ENCODE measurements at regions not wholly inside any gene's neighbourhood (a gene's known extent, or its start where the extent isn't known, plus 50 kb on each side); places are given as distances from the start of the nearest gene placed in this dataset.

DNA sequence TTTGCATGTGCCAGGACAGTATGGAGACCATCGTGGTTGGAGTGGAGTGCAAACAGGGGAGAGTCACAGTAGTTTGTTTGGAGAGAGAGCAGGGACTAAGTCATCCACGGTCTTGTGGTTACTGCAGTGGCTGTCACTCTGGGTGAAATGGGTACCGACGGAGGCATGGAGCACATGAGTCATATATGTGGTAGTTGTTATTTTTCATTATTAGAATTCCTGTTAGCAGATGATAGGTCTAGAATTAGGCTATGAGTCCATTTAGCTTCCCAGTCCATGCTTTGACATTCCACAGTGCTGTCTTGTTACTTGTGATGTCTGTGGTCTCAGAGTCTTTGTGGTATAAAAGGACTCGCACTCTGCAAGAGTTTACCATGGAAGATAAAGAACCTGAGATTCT lies 303.9 kb downstream of the DMRT2 start:
- TF ChIP-seq, protein P1, sequence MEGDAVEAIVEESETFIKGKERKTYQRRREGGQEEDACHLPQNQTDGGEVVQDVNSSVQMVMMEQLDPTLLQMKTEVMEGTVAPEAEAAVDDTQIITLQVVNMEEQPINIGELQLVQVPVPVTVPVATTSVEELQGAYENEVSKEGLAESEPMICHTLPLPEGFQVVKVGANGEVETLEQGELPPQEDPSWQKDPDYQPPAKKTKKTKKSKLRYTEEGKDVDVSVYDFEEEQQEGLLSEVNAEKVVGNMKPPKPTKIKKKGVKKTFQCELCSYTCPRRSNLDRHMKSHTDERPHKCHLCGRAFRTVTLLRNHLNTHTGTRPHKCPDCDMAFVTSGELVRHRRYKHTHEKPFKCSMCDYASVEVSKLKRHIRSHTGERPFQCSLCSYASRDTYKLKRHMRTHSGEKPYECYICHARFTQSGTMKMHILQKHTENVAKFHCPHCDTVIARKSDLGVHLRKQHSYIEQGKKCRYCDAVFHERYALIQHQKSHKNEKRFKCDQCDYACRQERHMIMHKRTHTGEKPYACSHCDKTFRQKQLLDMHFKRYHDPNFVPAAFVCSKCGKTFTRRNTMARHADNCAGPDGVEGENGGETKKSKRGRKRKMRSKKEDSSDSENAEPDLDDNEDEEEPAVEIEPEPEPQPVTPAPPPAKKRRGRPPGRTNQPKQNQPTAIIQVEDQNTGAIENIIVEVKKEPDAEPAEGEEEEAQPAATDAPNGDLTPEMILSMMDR (IDR thresholded peaks at IDR 0.05; ENCODE audit: poor library complexity): no peak
- TF ChIP-seq EZH2 (IDR thresholded peaks at IDR 0.05; ENCODE audit: borderline replicate concordance): no peak

Measured in hepatocyte (in vitro differentiated cells).